ENCODE measurements at regions not wholly inside any gene's neighbourhood (a gene's known extent, or its start where the extent isn't known, plus 50 kb on each side); places are given as distances from the start of the nearest gene placed in this dataset.

- POLR2A ChIA-PET = no interaction called here
- CTCF ChIA-PET = no interaction called here
Observed at GRCh38 chr11:133654630-133655212, 122.4 kb upstream of the OPCML start.

DNA sequence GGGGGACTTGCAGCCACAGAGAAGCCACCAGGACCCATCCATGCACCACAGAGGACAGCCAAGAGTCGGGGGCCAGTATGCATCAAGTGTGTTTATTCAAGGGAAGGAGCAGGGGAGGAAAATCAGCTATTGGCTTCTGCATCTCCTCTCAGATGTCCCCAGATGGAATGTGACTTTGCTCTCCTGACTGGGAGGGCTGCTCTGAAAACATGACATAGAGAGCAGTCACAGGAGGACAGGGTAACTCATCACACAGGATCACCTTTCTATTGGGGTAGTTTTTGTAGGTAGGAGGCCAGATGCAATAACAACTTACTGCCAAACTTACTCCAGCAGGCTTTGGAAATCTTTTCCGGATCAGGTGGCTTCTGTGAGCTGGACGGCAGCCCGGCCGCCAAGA is 121.0 kb upstream of the OPCML start:
- ChIA-PET CTCF (no interaction called here), POLR2A (no interaction called here)
- Histone ChIP-seq H3K36me3 (ENCODE audit: control insufficient read depth, insufficient read depth, low read length) (no peaks in the 10 kb centered on the region), H3K4me3 (ENCODE audit: low read depth, low read length) (no peak overlapping the region), H3K27me3 (ENCODE audit: control insufficient read depth, insufficient read depth, low read length) (no peaks in the 10 kb centered on the region)
- no peak for DNase-seq (ENCODE audit: low read depth)
- TF ChIP-seq CTCF (IDR thresholded peaks at IDR 0.05; ENCODE audit: insufficient read depth, low read depth, low read length) = no peak

More at GRCh38 chr11:133654630-133655212, 122.4 kb upstream of the OPCML start:
- DNase-seq (ENCODE audit: low read depth) = no peak
- Histone ChIP-seq H3K27me3 (ENCODE audit: control insufficient read depth, insufficient read depth, low read length) (no peaks in the 10 kb centered on the region), H3K4me3 (ENCODE audit: low read depth, low read length) (no peak overlapping the region), H3K36me3 (ENCODE audit: control insufficient read depth, insufficient read depth, low read length) (no peaks in the 10 kb centered on the region)
- no peak for TF ChIP-seq CTCF (IDR thresholded peaks at IDR 0.05; ENCODE audit: insufficient read depth, low read depth, low read length)

DNA sequence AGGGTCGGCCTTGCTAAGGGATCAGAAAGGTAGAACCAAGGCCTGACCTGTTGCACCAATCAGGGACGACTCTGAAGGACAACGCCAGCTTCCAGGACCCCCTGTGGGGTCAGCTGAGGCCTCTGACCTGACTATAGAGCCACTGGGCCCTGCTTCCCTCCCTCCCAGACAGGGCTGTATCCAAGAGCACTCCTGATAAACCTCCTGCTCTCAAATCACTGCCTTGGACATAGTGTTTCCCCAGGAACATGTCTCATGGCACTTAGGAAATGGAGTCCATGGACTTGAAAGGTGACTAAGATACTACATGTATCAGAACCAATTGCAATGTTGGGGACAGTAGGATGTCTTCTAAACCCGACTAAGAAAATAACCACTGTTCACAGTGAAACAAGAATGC is 117.8 kb upstream of the OPCML start:
- ChIA-PET POLR2A (no interaction called here), CTCF (no interaction called here)
- TF ChIP-seq CTCF (IDR thresholded peaks at IDR 0.05; ENCODE audit: insufficient read depth, low read depth, low read length) = no peak
- no peaks in the 10 kb centered on the region for H3K36me3 ChIP-seq (ENCODE audit: control insufficient read depth, insufficient read depth, low read length)
- H3K27me3 ChIP-seq (ENCODE audit: control insufficient read depth, insufficient read depth, low read length) = no peaks in the 10 kb centered on the region
- no peak overlapping the region for H3K4me3 ChIP-seq (ENCODE audit: low read depth, low read length)
- DNase-seq (ENCODE audit: low read depth) = no peak

DNA sequence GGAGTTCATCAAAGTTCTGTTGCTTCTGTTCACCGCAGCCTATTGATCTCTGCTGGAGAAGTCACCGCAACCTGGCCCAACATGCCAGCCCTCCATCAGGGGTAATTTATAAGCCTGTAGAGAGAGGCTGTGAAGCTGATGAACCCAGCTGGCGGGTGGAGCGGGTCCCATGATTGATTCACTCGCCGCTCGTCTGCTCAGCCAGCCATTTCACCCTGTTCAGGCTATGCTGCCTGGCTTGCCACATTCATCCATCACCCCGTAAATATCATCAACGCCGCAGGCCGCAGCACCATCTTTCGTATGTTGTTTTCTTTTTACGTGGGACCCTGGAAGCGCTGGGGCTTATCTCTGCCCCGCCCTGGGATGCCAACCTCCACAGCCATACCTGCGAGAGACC is 116.7 kb upstream of the OPCML start:
- POLR2A ChIA-PET = no interaction called here
- CTCF ChIA-PET = no interaction called here
- no peak for TF ChIP-seq CTCF (IDR thresholded peaks at IDR 0.05; ENCODE audit: insufficient read depth, low read depth, low read length)

DNA sequence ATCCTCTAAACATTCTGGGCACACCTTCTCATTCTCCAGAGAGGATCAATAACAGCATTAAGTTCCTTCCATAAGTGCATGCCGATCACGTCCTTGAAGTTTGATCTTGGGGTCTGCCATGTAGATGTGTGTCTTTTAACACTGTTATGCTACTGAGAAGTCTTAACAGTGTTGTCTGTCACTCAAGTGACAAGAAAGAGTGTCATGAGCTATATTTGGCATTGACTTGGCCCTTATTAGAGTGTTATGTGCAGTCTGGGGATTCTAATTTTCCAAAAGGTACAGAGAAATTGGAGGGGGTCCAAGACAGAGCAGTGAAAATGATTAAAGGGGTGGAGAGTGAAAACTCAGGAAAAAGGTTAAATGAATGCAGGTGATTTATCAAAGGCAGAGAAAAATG is 107.1 kb upstream of the OPCML start:
- no peak overlapping the region for H3K4me3 ChIP-seq (ENCODE audit: low read depth, low read length)
- ChIA-PET CTCF (no interaction called here), POLR2A (no interaction called here)
- H3K27me3 ChIP-seq (ENCODE audit: control insufficient read depth, insufficient read depth, low read length) = no peaks in the 10 kb centered on the region
- TF ChIP-seq CTCF (IDR thresholded peaks at IDR 0.05; ENCODE audit: insufficient read depth, low read depth, low read length) = no peak
- no peak for DNase-seq (ENCODE audit: low read depth)
- no peaks in the 10 kb centered on the region for H3K36me3 ChIP-seq (ENCODE audit: control insufficient read depth, insufficient read depth, low read length)

More for the DNA sequence above, 116.7 kb upstream of the OPCML start:
- no peak overlapping the region for H3K4me3 ChIP-seq (ENCODE audit: low read depth, low read length)
- H3K36me3 ChIP-seq (ENCODE audit: control insufficient read depth, insufficient read depth, low read length) = no peaks in the 10 kb centered on the region
- no peak for DNase-seq (ENCODE audit: low read depth)
- H3K27me3 ChIP-seq (ENCODE audit: control insufficient read depth, insufficient read depth, low read length) = no peaks in the 10 kb centered on the region

All from BJ (cell line).